Stimulated activated naive CD4-positive, alpha-beta T cell (primary cell): ENCODE measurements at regions not wholly inside any gene's neighbourhood (a gene's known extent, or its start where the extent isn't known, plus 50 kb on each side); places are given as distances from the start of the nearest gene placed in this dataset.
"Not testable (repeated sequence)": the region's sequence is repeated elsewhere in the genome, so short reads cannot be mapped to it uniquely, and the experiment has no call there.

Source experiments
- DNase-seq, 6 experiments: peaks; one replicate each; lab custom pipeline; 2025; lab: John Stamatoyannopoulos, UW

- no peak for DNase-seq
These were observed 1279.0 kb upstream of the GOT2 start for GRCh38 chr16:60013076-60013475.

- no peak for DNase-seq
These were observed 1267.4 kb upstream of the GOT2 start for GRCh38 chr16:60001523-60001922.

- DNase-seq, result no peak
These were observed 1263.6 kb upstream of the GOT2 start for GRCh38 chr16:59997706-59998105.

GRCh38 chr16:59993101-59993500 lies 1259.0 kb upstream of the GOT2 start:
- no peak for DNase-seq

- DNase-seq, result no peak
These were observed 1257.1 kb upstream of the GOT2 start for GRCh38 chr16:59991171-59991570.

- no peak for DNase-seq
These were observed 1254.5 kb upstream of the GOT2 start for GRCh38 chr16:59988591-59988990.

GRCh38 chr16:59975953-59976352 lies 1241.8 kb upstream of the GOT2 start:
- DNase-seq, result no peak

- no peak for DNase-seq
These were observed 1239.8 kb upstream of the GOT2 start for GRCh38 chr16:59973966-59974365.

- DNase-seq, result no peak
These were observed 1237.1 kb upstream of the GOT2 start for GRCh38 chr16:59971264-59971663.

- DNase-seq, result no peak
These were observed 1230.3 kb upstream of the GOT2 start for GRCh38 chr16:59964232-59964924.

GRCh38 chr16:59959311-59959710 lies 1225.2 kb upstream of the GOT2 start:
- DNase-seq, result no peak

GRCh38 chr16:59950431-59950830 lies 1216.3 kb upstream of the GOT2 start:
- no peak for DNase-seq

- DNase-seq, result not testable (repeated sequence)
These were observed 1209.9 kb upstream of the GOT2 start for GRCh38 chr16:59944041-59944440.

- DNase-seq, result no peak
These were observed 1207.5 kb upstream of the GOT2 start for GRCh38 chr16:59941594-59941993.

GRCh38 chr16:59920054-59920453 lies 1185.9 kb upstream of the GOT2 start:
- DNase-seq, result no peak

- no peak for DNase-seq
These were observed 1179.5 kb upstream of the GOT2 start for GRCh38 chr16:59913666-59914065.

GRCh38 chr16:59909262-59909661 lies 1175.1 kb upstream of the GOT2 start:
- no peak for DNase-seq

GRCh38 chr16:59907611-59908010 lies 1173.5 kb upstream of the GOT2 start:
- DNase-seq, result no peak

GRCh38 chr16:59905606-59906005 lies 1171.5 kb upstream of the GOT2 start:
- DNase-seq, result no peak

GRCh38 chr16:59905131-59905530 lies 1171.0 kb upstream of the GOT2 start:
- no peak for DNase-seq

- no peak for DNase-seq
These were observed 1165.8 kb upstream of the GOT2 start for GRCh38 chr16:59899940-59900339.

- DNase-seq, result no peak
These were observed 1158.3 kb upstream of the GOT2 start for GRCh38 chr16:59892376-59892775.

GRCh38 chr16:59887856-59888255 lies 1153.7 kb upstream of the GOT2 start:
- DNase-seq, result no peak

- DNase-seq, result no peak
These were observed 1151.9 kb upstream of the GOT2 start for GRCh38 chr16:59886021-59886420.
